ENCODE measurements at regions not wholly inside any gene's neighbourhood (a gene's known extent, or its start where the extent isn't known, plus 50 kb on each side); places are given as distances from the start of the nearest gene placed in this dataset.

DNA sequence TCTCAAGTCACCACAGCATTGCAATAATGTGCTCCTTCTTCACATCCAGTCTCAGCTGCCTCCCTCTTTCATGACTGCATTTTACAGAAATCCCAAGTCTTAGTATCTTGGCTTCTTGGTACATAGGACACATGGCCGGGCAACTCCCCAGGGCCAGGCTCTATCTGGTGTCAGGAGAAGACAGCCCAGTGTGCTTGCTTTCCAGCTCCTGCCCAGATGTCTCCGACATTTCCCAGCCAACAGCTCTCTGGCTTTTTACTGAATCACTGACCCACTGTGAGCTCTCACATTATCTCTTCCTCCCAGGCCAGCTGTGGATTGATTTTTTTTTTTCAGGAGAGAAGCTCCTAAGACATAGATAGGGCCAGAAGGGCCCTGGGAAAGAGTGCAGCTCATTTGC is 346.0 kb upstream of the C11orf87 start:
- in situ Hi-C loops (cut with HindIII; ENCODE audit: low pct_unique_long_range_greater_than_20kb, low sequenced_read_pairs), result no loop called here
- DNase-seq (ENCODE audit: low read depth, low spot score), result no peak

DNA sequence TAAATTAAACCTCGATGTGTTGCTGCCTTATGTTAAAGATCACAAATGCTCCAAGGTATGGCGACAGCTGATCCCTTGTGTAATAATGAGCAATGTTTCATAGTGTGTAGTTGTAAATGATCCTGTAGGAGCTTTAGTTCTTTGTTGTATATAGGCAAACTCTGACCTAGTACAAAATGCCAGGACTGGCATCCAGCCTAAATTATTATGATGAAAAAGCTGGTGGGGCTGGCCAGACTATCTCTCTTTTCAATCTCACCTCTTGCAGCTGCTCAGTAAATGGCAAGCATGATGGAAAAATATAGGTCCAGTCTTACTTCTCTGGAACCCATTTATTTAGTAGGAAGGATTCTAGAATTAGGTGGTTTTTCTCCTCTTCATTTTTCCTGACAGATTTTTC is 345.1 kb upstream of the C11orf87 start:
- in situ Hi-C loops (cut with HindIII; ENCODE audit: low pct_unique_long_range_greater_than_20kb, low sequenced_read_pairs), result no loop called here
- no peak for DNase-seq (ENCODE audit: low read depth, low spot score)

GRCh38 chr11:109077291-109077920 is 344.6 kb upstream of the C11orf87 start:
- no peak for DNase-seq (ENCODE audit: low read depth, low spot score)
- in situ Hi-C loops (cut with HindIII; ENCODE audit: low pct_unique_long_range_greater_than_20kb, low sequenced_read_pairs), result no loop called here

DNA sequence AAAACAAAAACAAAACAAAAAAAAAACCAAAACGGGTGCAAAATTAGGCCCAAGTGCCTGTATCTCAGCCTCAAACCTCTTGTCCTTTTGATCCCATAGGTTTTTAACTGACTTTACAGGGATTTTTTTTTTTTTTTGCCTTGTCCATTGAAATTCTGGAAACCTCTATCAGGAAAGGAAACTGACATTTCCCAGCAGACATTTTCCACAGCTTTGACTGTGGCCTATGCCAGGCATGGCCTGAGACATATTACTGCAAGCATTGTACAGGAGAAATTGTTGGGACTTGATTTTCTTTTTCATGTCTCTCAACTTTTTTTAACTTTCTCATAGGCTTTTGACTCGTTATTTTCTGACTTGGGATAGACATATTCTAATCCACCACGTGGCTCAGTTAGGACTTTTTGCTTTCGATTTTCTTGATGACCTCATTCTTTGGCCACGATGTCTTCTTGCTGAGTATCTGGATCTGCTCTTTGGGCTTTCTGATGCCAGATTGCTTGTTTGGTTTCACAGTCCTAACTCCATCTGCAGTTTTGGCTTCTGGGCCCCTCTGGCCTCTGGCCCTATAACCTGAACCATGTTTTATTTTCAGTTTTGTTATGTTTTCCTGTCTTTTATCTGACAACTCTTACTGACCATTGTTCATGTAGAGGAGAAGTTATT is 336.1 kb upstream of the C11orf87 start:
- in situ Hi-C loops (cut with HindIII; ENCODE audit: low pct_unique_long_range_greater_than_20kb, low sequenced_read_pairs), result no loop called here
- DNase-seq (ENCODE audit: low read depth, low spot score), result no peak

- in situ Hi-C loops (cut with HindIII; ENCODE audit: low pct_unique_long_range_greater_than_20kb, low sequenced_read_pairs), result no loop called here
- DNase-seq (ENCODE audit: low read depth, low spot score), result no peak
These were observed 335.1 kb upstream of the C11orf87 start for GRCh38 chr11:109086931-109087330.

- in situ Hi-C loops (cut with HindIII; ENCODE audit: low pct_unique_long_range_greater_than_20kb, low sequenced_read_pairs), result no loop called here
- DNase-seq (ENCODE audit: low read depth, low spot score), result no peak
These were observed 333.9 kb upstream of the C11orf87 start for GRCh38 chr11:109088086-109088485.

GRCh38 chr11:109089144-109089543 is 332.8 kb upstream of the C11orf87 start:
- in situ Hi-C loops (cut with HindIII; ENCODE audit: low pct_unique_long_range_greater_than_20kb, low sequenced_read_pairs), result no loop called here
- no peak for DNase-seq (ENCODE audit: low read depth, low spot score)

GRCh38 chr11:109093354-109093753 is 328.6 kb upstream of the C11orf87 start:
- DNase-seq (ENCODE audit: low read depth, low spot score), result no peak

GRCh38 chr11:109096266-109096665 is 325.7 kb upstream of the C11orf87 start:
- in situ Hi-C loops (cut with HindIII; ENCODE audit: low pct_unique_long_range_greater_than_20kb, low sequenced_read_pairs), result no loop called here
- DNase-seq (ENCODE audit: low read depth, low spot score), result no peak

More at GRCh38 chr11:109093354-109093753, 328.6 kb upstream of the C11orf87 start:
- in situ Hi-C loops (cut with HindIII; ENCODE audit: low pct_unique_long_range_greater_than_20kb, low sequenced_read_pairs), result no loop called here

- DNase-seq (ENCODE audit: low read depth, low spot score), result no peak
- in situ Hi-C loops (cut with HindIII; ENCODE audit: low pct_unique_long_range_greater_than_20kb, low sequenced_read_pairs), result no loop called here
These were observed 315.7 kb upstream of the C11orf87 start for GRCh38 chr11:109106151-109106906.

GRCh38 chr11:109109150-109109549 is 312.8 kb upstream of the C11orf87 start:
- in situ Hi-C loops (cut with HindIII; ENCODE audit: low pct_unique_long_range_greater_than_20kb, low sequenced_read_pairs), result no loop called here

GRCh38 chr11:109109571-109110315 is 312.2 kb upstream of the C11orf87 start:
- in situ Hi-C loops (cut with HindIII; ENCODE audit: low pct_unique_long_range_greater_than_20kb, low sequenced_read_pairs), result no loop called here
- DNase-seq (ENCODE audit: low read depth, low spot score), result no peak

More at GRCh38 chr11:109109150-109109549, 312.8 kb upstream of the C11orf87 start:
- no peak for DNase-seq (ENCODE audit: low read depth, low spot score)

GRCh38 chr11:109112261-109112660 is 309.7 kb upstream of the C11orf87 start:
- in situ Hi-C loops (cut with HindIII; ENCODE audit: low pct_unique_long_range_greater_than_20kb, low sequenced_read_pairs), result no loop called here
- no peak for DNase-seq (ENCODE audit: low read depth, low spot score)

GRCh38 chr11:109112821-109113280 is 309.1 kb upstream of the C11orf87 start:
- in situ Hi-C loops (cut with HindIII; ENCODE audit: low pct_unique_long_range_greater_than_20kb, low sequenced_read_pairs), result no loop called here
- no peak for DNase-seq (ENCODE audit: low read depth, low spot score)

GRCh38 chr11:109120341-109120740 is 301.6 kb upstream of the C11orf87 start:
- in situ Hi-C loops (cut with HindIII; ENCODE audit: low pct_unique_long_range_greater_than_20kb, low sequenced_read_pairs), result no loop called here
- no peak for DNase-seq (ENCODE audit: low read depth, low spot score)

DNA sequence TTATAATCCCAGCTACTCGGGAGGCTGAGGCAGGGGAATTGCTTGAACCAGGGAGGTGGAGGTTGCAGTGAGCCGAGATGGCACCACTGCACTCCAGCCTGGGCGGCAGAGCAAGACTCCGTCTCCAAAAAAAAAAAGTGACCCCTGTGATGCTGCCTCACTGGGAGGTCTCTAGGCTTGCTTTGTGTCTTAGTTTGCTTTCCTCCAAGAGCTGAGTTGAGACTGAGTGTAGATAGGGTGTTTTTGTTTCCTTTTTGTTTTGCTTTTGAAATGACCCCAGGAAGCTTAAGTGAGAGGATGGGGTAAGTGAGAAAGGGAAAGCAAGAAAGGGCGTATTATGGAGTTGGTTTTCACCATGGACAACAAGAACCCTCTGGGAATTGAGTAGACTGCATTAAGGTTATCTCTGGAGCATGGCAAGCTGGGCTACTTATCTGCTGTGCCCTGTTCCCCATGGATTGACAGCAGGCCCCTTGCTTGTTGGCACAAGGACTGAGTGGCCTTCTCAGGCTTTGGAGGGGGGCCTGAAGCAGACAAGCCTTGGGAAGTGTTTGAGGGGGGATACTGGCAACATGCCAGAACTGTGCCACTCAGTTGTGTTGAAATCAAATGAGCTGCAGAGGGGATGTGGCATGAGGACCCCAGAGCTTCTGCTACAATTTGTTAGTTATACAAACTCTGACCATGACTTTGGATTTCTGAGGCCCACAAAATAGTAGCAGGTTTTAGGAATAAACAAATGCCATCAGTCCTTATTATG is 300.6 kb upstream of the C11orf87 start:
- in situ Hi-C loops (cut with HindIII; ENCODE audit: low pct_unique_long_range_greater_than_20kb, low sequenced_read_pairs), result no loop called here
- DNase-seq (ENCODE audit: low read depth, low spot score), result no peak

Data from SK-MEL-5 (cell line).